ENCODE measurements at regions not wholly inside any gene's neighbourhood (a gene's known extent, or its start where the extent isn't known, plus 50 kb on each side); places are given as distances from the start of the nearest gene placed in this dataset.

GRCh38 chr17:79536212-79536840 lies 74.5 kb downstream of the RBFOX3 start:
- H3K27ac ChIP-seq (ENCODE audit: low read length): no peak overlapping the region
- ChIA-PET POLR2A (ENCODE audit: unreplicated experiment) (no interaction called here), CTCF (no interaction called here)
- H4K20me1 ChIP-seq (ENCODE audit: low read length): no peaks in the 10 kb centered on the region
- H3K79me2 ChIP-seq (ENCODE audit: low read length): no peaks in the 10 kb centered on the region
- no peak overlapping the region for H3K4me2 ChIP-seq (ENCODE audit: low read length)
- H2AFZ ChIP-seq (ENCODE audit: low read length): no peak overlapping the region
- peaks cover 98% of the 10 kb centered on the region for H3K27me3 ChIP-seq (ENCODE audit: low read length)
- H3K4me1 ChIP-seq (ENCODE audit: insufficient read depth, low read length): no peaks in the 10 kb centered on the region
- H3K9ac ChIP-seq (ENCODE audit: low read length): no peak overlapping the region
- H3K9me3 ChIP-seq (ENCODE audit: low read length): no peaks in the 10 kb centered on the region
- intact Hi-C loops (cut with micrococcal nuclease): no loop called here
- no TSS peak for BruUV-seq (replicated peaks)
- no peak for ATAC-seq
- no peaks in the 10 kb centered on the region for H3K36me3 ChIP-seq (ENCODE audit: low read depth, low read length)
- H3K9me2 ChIP-seq (replicated peaks; ENCODE audit: low read length): no peaks in the 10 kb centered on the region
- H3F3A ChIP-seq (ENCODE audit: low read length, unreplicated experiment): no peaks in the 10 kb centered on the region
- no peak for DNase-seq
- no peak overlapping the region for H3K4me3 ChIP-seq (ENCODE audit: low read length)
- no peak for TF ChIP-seq EZH2 (IDR thresholded peaks at IDR 0.05; ENCODE audit: low read length, unreplicated experiment)
- TF ChIP-seq EZH2phosphoT487 (IDR thresholded peaks at IDR 0.05; ENCODE audit: borderline replicate concordance, low read length): no peak
- TF ChIP-seq, protein P1, sequence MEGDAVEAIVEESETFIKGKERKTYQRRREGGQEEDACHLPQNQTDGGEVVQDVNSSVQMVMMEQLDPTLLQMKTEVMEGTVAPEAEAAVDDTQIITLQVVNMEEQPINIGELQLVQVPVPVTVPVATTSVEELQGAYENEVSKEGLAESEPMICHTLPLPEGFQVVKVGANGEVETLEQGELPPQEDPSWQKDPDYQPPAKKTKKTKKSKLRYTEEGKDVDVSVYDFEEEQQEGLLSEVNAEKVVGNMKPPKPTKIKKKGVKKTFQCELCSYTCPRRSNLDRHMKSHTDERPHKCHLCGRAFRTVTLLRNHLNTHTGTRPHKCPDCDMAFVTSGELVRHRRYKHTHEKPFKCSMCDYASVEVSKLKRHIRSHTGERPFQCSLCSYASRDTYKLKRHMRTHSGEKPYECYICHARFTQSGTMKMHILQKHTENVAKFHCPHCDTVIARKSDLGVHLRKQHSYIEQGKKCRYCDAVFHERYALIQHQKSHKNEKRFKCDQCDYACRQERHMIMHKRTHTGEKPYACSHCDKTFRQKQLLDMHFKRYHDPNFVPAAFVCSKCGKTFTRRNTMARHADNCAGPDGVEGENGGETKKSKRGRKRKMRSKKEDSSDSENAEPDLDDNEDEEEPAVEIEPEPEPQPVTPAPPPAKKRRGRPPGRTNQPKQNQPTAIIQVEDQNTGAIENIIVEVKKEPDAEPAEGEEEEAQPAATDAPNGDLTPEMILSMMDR (conservative IDR thresholded peaks at IDR 0.05; ENCODE audit: low read depth, low read length): no peak

DNA sequence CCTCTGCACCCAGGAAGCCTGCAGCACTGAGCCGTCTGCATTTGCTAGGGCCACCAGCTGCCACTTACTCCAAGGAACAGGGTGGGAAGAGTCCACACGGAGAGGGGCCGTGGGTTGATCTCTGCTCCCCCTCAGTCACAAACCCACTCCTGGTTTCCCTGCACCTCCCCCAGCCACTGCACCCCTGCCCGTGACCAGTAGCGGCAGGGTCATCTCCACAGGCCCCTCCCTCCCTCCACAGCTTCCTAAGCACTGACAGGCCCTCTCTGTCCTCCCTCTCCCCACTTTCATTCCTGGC lies 75.2 kb downstream of the RBFOX3 start:
- POLR2A ChIA-PET (ENCODE audit: unreplicated experiment): no interaction called here
- no peak overlapping the region for H3K4me2 ChIP-seq (ENCODE audit: low read length)
- ATAC-seq (no peak), DNase-seq (no peak)
- H3K4me3 ChIP-seq (ENCODE audit: low read length): no peak overlapping the region
- no peaks in the 10 kb centered on the region for H3K36me3 ChIP-seq (ENCODE audit: low read depth, low read length)
- H2AFZ ChIP-seq (ENCODE audit: low read length): no peak overlapping the region
- intact Hi-C loops (cut with micrococcal nuclease): no loop called here
- no peak overlapping the region for H3K9ac ChIP-seq (ENCODE audit: low read length)
- no peaks in the 10 kb centered on the region for H3K79me2 ChIP-seq (ENCODE audit: low read length)
- H3K27ac ChIP-seq (ENCODE audit: low read length): no peak overlapping the region
- H3K9me2 ChIP-seq (replicated peaks; ENCODE audit: low read length): no peaks in the 10 kb centered on the region
- TF ChIP-seq, protein P1 (conservative IDR thresholded peaks at IDR 0.05; ENCODE audit: low read depth, low read length): no peak
- TF ChIP-seq EZH2phosphoT487 (IDR thresholded peaks at IDR 0.05; ENCODE audit: borderline replicate concordance, low read length) (no peak), EZH2 (IDR thresholded peaks at IDR 0.05; ENCODE audit: low read length, unreplicated experiment) (no peak)
- no peaks in the 10 kb centered on the region for H3F3A ChIP-seq (ENCODE audit: low read length, unreplicated experiment)
- H3K4me1 ChIP-seq (ENCODE audit: insufficient read depth, low read length): no peaks in the 10 kb centered on the region
- CTCF ChIA-PET: no interaction called here
- no TSS peak for BruUV-seq (replicated peaks)
- no peaks in the 10 kb centered on the region for H4K20me1 ChIP-seq (ENCODE audit: low read length)
- H3K9me3 ChIP-seq (ENCODE audit: low read length): no peaks in the 10 kb centered on the region
- H3K27me3 ChIP-seq (ENCODE audit: low read length): peaks cover 98% of the 10 kb centered on the region

- H3K36me3 ChIP-seq (ENCODE audit: low read depth, low read length): no peaks in the 10 kb centered on the region
- no peaks in the 10 kb centered on the region for H4K20me1 ChIP-seq (ENCODE audit: low read length)
- H3K4me3 ChIP-seq (ENCODE audit: low read length): no peak overlapping the region
- peaks cover 98% of the 10 kb centered on the region for H3K27me3 ChIP-seq (ENCODE audit: low read length)
- no TSS peak for BruUV-seq (replicated peaks)
- H3K79me2 ChIP-seq (ENCODE audit: low read length): no peaks in the 10 kb centered on the region
- H3F3A ChIP-seq (ENCODE audit: low read length, unreplicated experiment): no peaks in the 10 kb centered on the region
- H3K9ac ChIP-seq (ENCODE audit: low read length): no peak overlapping the region
- H2AFZ ChIP-seq (ENCODE audit: low read length): no peak overlapping the region
- H3K9me2 ChIP-seq (replicated peaks; ENCODE audit: low read length): no peaks in the 10 kb centered on the region
- intact Hi-C loops (cut with micrococcal nuclease): no loop called here
- H3K9me3 ChIP-seq (ENCODE audit: low read length): no peaks in the 10 kb centered on the region
- TF ChIP-seq EZH2phosphoT487 (IDR thresholded peaks at IDR 0.05; ENCODE audit: borderline replicate concordance, low read length) (no peak), EZH2 (IDR thresholded peaks at IDR 0.05; ENCODE audit: low read length, unreplicated experiment) (no peak)
- TF ChIP-seq, protein P1 (conservative IDR thresholded peaks at IDR 0.05; ENCODE audit: low read depth, low read length): no peak
- ChIA-PET CTCF (no interaction called here), POLR2A (ENCODE audit: unreplicated experiment) (no interaction called here)
- no peak overlapping the region for H3K27ac ChIP-seq (ENCODE audit: low read length)
- DNase-seq (no peak), ATAC-seq (no peak)
- H3K4me1 ChIP-seq (ENCODE audit: insufficient read depth, low read length): no peaks in the 10 kb centered on the region
- H3K4me2 ChIP-seq (ENCODE audit: low read length): no peak overlapping the region
Measured at GRCh38 chr17:79534851-79535727, 75.8 kb downstream of the RBFOX3 start.
